VCaP (cell line): ENCODE measurements at regions not wholly inside any gene's neighbourhood (a gene's known extent, or its start where the extent isn't known, plus 50 kb on each side); places are given as distances from the start of the nearest gene placed in this dataset.

Experiments
- H3K27ac ChIP-seq: fragments of 450-650 bp; 2 replicates; pipeline ENCODE4 v1.5.1; 2017
- CTCF ChIP-seq: fragments of 450-650 bp; conservative IDR thresholded peaks from 2 replicates; pipeline ENCODE4 v1.5.1; 2017; ENCODE audit warnings: mild to moderate bottlenecking, moderate library complexity

DNA sequence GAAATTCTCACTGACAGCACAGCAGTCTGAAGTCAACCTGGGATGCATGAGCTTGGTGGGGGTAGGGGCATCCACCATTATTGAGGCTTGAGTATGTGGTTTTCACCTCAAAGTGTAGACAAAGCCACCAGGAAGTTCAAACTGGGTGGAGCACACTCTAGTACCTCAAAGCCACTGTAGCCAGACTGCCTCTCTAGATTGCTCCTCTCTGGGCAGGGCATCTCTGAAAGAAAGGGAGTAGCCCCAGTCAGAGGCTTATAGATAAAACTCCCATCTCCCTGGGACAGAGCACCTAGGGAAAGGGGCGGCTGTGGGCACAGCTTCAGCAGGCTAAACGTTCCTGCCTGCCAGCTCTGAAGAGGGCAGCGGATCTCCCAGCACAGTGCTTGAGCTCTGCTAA lies 143.0 kb downstream of the KITLG start:
- no peak overlapping the region for H3K27ac ChIP-seq
- TF ChIP-seq CTCF: no peak
